DMS 273 (cell line): ENCODE measurements at regions not wholly inside any gene's neighbourhood (a gene's known extent, or its start where the extent isn't known, plus 50 kb on each side); places are given as distances from the start of the nearest gene placed in this dataset.

ENCODE experiments used
- DNase-seq: peaks from one replicate; lab custom pipeline; 2025; ENCODE audit not compliant: unreplicated experiment; lab: John Stamatoyannopoulos, UW

DNA sequence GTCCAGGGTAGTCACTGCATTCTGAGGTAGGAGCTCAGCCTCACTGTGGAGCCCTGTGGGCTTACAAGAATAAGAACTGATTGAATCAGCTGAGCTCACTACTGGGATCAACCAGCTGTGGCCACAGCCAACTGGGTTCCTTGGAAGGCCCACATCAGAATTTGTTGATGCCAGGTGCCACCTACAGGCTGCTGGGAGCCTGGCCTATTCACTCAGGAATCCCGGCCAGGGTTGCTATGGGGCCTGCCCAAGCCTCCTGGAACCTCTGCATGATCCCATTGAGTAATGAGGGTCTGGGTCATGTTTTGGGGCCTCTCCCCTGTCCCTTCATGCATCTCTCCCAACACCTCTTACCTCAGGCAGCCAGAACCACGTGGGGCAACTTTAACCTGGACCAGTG, 53.9 kb upstream of the KIAA1210 start:
- peak; percentile 60 for DNase-seq

DNA sequence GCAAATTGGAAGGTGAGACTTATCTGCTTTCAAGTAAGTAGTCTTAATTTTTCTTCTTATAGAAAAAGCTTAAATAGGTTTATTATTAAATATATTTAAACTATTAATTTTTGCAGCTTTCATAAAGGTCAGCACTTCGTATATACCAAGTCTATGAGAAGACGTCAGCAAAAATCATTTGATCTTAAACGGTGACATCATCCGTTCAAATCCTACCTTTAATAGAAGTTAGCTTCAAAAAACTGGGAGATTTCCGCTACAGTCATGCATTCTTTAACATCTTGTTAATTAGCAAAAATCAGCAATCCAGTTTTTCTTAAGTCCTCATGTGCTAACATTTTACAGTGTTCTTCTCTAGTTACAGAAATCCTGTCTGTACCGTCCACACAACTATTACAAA, 49.9 kb upstream of the PGRMC1 start:
- no peak for DNase-seq
